SK-N-SH treated with all-trans-retinoic acid at 6 μM for 48 hours (cell line): ENCODE measurements at regions not wholly inside any gene's neighbourhood (a gene's known extent, or its start where the extent isn't known, plus 50 kb on each side); places are given as distances from the start of the nearest gene placed in this dataset.

ENCODE experiments used
- ATAC-seq: fragments of 200-7000 bp; cut with Tn5 transposase; 3 replicates; pipeline ENCODE4 v1.9.1; 2020; ENCODE audit warnings: mild to moderate bottlenecking, moderate library complexity
- ARNTL ChIP-seq: fragments of 450-650 bp; formaldehyde crosslinking; IDR thresholded peaks from 2 replicates; pipeline ENCODE4 v1.5.0; 2020; ENCODE audit warnings: low read depth, mild to moderate bottlenecking, moderate library complexity, borderline replicate concordance
- BACH2 ChIP-seq: fragments of 250-450 bp; sonication (Bioruptor Pico); IDR thresholded peaks from 2 replicates; pipeline ENCODE4 v1.9.0; 2021; ENCODE audit warnings: mild to moderate bottlenecking, borderline replicate concordance
- ESRRG ChIP-seq: fragments of 250-450 bp; sonication (Bioruptor Pico); IDR thresholded peaks from 2 replicates; pipeline ENCODE4 v1.6.1; 2021; ENCODE audit warnings: mild to moderate bottlenecking
- GLIS3 ChIP-seq: fragments of 250-450 bp; sonication (Bioruptor Pico); IDR thresholded peaks from 2 replicates; pipeline ENCODE4 v1.5.0; 2020; ENCODE audit warnings: mild to moderate bottlenecking, moderate library complexity
- ISL1 ChIP-seq: fragments of 250-450 bp; sonication (Bioruptor Pico); IDR thresholded peaks from 2 replicates; pipeline ENCODE4 v2.1.2; 2022; ENCODE audit warnings: mild to moderate bottlenecking, moderate library complexity
- OSR1 ChIP-seq: fragments of 250-450 bp; sonication (Bioruptor Pico); IDR thresholded peaks from 2 replicates; pipeline ENCODE4 v1.8.0; 2022; ENCODE audit warnings: moderate library complexity, mild to moderate bottlenecking, inconsistent platforms
- PPARA ChIP-seq: fragments of 250-450 bp; sonication (Bioruptor Pico); IDR thresholded peaks from 2 replicates; pipeline ENCODE4 v1.5.0; 2020; ENCODE audit warnings: mild to moderate bottlenecking, borderline replicate concordance
- RARB ChIP-seq: fragments of 250-450 bp; sonication (Bioruptor Pico); IDR thresholded peaks from 2 replicates; pipeline ENCODE4 v1.8.0; 2021; ENCODE audit warnings: mild to moderate bottlenecking, moderate library complexity
- SNAI2 ChIP-seq: fragments of 250-450 bp; sonication (Bioruptor Pico); IDR thresholded peaks from 2 replicates; pipeline ENCODE4 v1.5.0; 2020; ENCODE audit warnings: mild to moderate bottlenecking, moderate library complexity
- TCF4 ChIP-seq: fragments of 250-450 bp; sonication (Bioruptor Pico); IDR thresholded peaks from 2 replicates; pipeline ENCODE4 v1.8.0; 2021; ENCODE audit warnings: mild to moderate bottlenecking, moderate library complexity, borderline replicate concordance
- TOX ChIP-seq: fragments of 250-450 bp; sonication (Bioruptor Pico); IDR thresholded peaks from 2 replicates; pipeline ENCODE4 v1.8.0; 2021; ENCODE audit warnings: mild to moderate bottlenecking, moderate library complexity, borderline replicate concordance
- ZC3H10 ChIP-seq: fragments of 250-450 bp; sonication (Bioruptor Pico); IDR thresholded peaks from 2 replicates; pipeline ENCODE4 v1.5.1; 2021; ENCODE audit warnings: mild to moderate bottlenecking, moderate library complexity
- ZFP3 ChIP-seq: fragments of 250-450 bp; sonication (Bioruptor Pico); IDR thresholded peaks from 2 replicates; pipeline ENCODE4 v1.5.0; 2020; ENCODE audit warnings: mild to moderate bottlenecking, moderate library complexity
- ZFP30 ChIP-seq: fragments of 450-650 bp; formaldehyde crosslinking; IDR thresholded peaks from 2 replicates; pipeline ENCODE4 v1.5.0; 2022; ENCODE audit warnings: mild to moderate bottlenecking, moderate library complexity
- ZNF565 ChIP-seq: fragments of 450-650 bp; formaldehyde crosslinking; conservative IDR thresholded peaks from 2 replicates; pipeline ENCODE4 v1.5.0; 2020; ENCODE audit warnings: low read depth, mild to moderate bottlenecking, moderate library complexity
- ZNF70 ChIP-seq: fragments of 450-650 bp; formaldehyde crosslinking; IDR thresholded peaks from 2 replicates; pipeline ENCODE4 v1.5.0; 2020; ENCODE audit warnings: mild to moderate bottlenecking, moderate library complexity
- ZNF8 ChIP-seq: fragments of 450-650 bp; formaldehyde crosslinking; IDR thresholded peaks from 2 replicates; pipeline ENCODE4 v1.5.0; 2020; ENCODE audit warnings: mild to moderate bottlenecking, moderate library complexity
- TF ChIP-seq, protein P1 (sequence below): fragments of 250-450 bp; sonication (Bioruptor Pico); IDR thresholded peaks from 2 replicates; pipeline ENCODE4 v1.8.0; 2021; ENCODE audit warnings: low read depth, mild to moderate bottlenecking, moderate library complexity, borderline replicate concordance
- TF ChIP-seq, protein P2 (sequence below): fragments of 250-450 bp; sonication (Bioruptor Pico); IDR thresholded peaks from 2 replicates; pipeline ENCODE4 v1.5.1; 2021; ENCODE audit warnings: mild to moderate bottlenecking, moderate library complexity
- TF ChIP-seq, protein P3 (sequence below): fragments of 250-450 bp; sonication (Bioruptor Pico); IDR thresholded peaks from 2 replicates; pipeline ENCODE4 v1.5.0; 2020; ENCODE audit warnings: mild to moderate bottlenecking, moderate library complexity
- TF ChIP-seq, protein P4 (sequence below): fragments of 250-450 bp; sonication (Bioruptor Pico); IDR thresholded peaks from 2 replicates; pipeline ENCODE4 v1.5.1; 2020; ENCODE audit warnings: low read depth, mild to moderate bottlenecking, moderate library complexity
- TF ChIP-seq, protein P5 (sequence below): fragments of 250-450 bp; sonication (Bioruptor Pico); IDR thresholded peaks from 2 replicates; pipeline ENCODE4 v1.8.0; 2020; ENCODE audit warnings: mild to moderate bottlenecking, moderate library complexity, borderline replicate concordance

DNA sequence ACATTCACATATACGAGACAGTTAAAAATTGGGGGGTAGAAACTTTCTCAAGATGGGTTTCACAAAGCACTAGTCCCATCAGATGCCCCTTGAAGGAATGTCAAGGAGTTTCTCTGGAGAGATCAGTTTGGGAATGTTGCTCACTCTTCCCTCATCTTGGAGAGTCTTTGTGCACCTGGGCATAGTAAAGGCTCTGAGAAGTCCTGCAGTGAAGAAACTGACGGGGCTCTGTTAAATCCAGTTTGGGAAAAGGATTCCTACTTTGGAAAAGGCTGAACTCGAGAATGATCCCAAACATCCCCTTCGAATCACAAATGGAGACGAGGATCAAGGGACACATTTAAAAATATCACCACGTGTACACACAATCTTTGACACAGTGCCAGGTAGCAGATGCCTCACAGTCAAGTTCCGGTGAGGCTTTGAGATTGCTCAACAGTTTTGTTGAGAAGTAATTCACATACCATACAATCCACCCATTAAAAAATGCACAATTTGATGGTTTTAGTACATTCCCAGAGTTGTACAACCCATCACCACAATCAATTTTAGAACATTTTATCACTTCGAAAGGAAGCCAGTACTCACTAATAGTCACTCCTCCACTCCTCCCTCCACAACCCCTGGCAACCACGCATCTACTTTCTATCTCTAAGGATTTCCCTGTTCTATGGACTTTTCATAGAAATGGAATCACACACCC, 203.4 kb upstream of the FOXF1 start:
- TF ChIP-seq OSR1 (no peak), ZNF70 (CRISPR knock-in tag) (no peak), TOX (CRISPR knock-in tag) (no peak), ZNF8 (CRISPR knock-in tag) (no peak), PPARA (CRISPR knock-in tag) (no peak), ARNTL (CRISPR knock-in tag) (no peak)
- TF ChIP-seq, protein P1, sequence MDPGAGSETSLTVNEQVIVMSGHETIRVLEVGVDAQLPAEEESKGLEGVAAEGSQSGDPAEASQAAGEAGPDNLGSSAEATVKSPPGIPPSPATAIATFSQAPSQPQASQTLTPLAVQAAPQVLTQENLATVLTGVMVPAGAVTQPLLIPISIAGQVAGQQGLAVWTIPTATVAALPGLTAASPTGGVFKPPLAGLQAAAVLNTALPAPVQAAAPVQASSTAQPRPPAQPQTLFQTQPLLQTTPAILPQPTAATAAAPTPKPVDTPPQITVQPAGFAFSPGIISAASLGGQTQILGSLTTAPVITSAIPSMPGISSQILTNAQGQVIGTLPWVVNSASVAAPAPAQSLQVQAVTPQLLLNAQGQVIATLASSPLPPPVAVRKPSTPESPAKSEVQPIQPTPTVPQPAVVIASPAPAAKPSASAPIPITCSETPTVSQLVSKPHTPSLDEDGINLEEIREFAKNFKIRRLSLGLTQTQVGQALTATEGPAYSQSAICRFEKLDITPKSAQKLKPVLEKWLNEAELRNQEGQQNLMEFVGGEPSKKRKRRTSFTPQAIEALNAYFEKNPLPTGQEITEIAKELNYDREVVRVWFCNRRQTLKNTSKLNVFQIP (CRISPR knock-in tag), result no peak
- TF ChIP-seq, protein P2, sequence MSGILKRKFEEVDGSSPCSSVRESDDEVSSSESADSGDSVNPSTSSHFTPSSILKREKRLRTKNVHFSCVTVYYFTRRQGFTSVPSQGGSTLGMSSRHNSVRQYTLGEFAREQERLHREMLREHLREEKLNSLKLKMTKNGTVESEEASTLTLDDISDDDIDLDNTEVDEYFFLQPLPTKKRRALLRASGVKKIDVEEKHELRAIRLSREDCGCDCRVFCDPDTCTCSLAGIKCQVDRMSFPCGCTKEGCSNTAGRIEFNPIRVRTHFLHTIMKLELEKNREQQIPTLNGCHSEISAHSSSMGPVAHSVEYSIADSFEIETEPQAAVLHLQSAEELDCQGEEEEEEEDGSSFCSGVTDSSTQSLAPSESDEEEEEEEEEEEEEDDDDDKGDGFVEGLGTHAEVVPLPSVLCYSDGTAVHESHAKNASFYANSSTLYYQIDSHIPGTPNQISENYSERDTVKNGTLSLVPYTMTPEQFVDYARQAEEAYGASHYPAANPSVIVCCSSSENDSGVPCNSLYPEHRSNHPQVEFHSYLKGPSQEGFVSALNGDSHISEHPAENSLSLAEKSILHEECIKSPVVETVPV (CRISPR knock-in tag), result no peak
- TF ChIP-seq, protein P3, sequence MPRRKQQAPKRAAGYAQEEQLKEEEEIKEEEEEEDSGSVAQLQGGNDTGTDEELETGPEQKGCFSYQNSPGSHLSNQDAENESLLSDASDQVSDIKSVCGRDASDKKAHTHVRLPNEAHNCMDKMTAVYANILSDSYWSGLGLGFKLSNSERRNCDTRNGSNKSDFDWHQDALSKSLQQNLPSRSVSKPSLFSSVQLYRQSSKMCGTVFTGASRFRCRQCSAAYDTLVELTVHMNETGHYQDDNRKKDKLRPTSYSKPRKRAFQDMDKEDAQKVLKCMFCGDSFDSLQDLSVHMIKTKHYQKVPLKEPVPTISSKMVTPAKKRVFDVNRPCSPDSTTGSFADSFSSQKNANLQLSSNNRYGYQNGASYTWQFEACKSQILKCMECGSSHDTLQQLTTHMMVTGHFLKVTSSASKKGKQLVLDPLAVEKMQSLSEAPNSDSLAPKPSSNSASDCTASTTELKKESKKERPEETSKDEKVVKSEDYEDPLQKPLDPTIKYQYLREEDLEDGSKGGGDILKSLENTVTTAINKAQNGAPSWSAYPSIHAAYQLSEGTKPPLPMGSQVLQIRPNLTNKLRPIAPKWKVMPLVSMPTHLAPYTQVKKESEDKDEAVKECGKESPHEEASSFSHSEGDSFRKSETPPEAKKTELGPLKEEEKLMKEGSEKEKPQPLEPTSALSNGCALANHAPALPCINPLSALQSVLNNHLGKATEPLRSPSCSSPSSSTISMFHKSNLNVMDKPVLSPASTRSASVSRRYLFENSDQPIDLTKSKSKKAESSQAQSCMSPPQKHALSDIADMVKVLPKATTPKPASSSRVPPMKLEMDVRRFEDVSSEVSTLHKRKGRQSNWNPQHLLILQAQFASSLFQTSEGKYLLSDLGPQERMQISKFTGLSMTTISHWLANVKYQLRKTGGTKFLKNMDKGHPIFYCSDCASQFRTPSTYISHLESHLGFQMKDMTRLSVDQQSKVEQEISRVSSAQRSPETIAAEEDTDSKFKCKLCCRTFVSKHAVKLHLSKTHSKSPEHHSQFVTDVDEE, result no peak
- TF ChIP-seq, protein P4, sequence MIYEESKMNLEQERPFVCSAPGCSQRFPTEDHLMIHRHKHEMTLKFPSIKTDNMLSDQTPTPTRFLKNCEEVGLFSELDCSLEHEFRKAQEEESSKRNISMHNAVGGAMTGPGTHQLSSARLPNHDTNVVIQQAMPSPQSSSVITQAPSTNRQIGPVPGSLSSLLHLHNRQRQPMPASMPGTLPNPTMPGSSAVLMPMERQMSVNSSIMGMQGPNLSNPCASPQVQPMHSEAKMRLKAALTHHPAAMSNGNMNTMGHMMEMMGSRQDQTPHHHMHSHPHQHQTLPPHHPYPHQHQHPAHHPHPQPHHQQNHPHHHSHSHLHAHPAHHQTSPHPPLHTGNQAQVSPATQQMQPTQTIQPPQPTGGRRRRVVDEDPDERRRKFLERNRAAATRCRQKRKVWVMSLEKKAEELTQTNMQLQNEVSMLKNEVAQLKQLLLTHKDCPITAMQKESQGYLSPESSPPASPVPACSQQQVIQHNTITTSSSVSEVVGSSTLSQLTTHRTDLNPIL (CRISPR knock-in tag), result no peak

DNA sequence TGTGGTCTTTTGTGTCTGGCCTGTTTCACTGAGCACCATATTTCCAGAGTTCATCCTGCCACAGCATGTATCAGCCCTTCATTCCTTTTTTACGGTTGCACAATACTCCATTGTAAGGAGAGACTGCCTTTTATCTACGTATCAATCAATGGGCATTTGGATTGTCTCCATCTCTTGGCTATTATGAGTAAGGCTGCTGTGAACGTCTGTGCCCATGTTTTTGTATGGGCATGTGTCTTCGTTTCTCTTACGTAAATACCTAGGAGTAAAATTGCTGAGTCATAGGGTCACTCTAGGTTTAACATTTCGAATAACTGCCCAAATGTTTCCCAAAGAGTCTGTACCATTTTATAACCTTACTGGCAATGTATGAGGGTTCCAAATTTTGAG, 202.8 kb upstream of the FOXF1 start:
- no peak for ATAC-seq
- TF ChIP-seq ZNF8 (CRISPR knock-in tag) (no peak), TCF4 (no peak), SNAI2 (CRISPR knock-in tag) (no peak), ZFP30 (CRISPR knock-in tag) (no peak), RARB (CRISPR knock-in tag) (no peak), ZNF565 (CRISPR knock-in tag) (no peak), GLIS3 (CRISPR knock-in tag) (no peak), OSR1 (no peak), ZFP3 (CRISPR knock-in tag) (no peak), TOX (CRISPR knock-in tag) (no peak), ISL1 (CRISPR knock-in tag) (no peak), ESRRG (CRISPR knock-in tag) (no peak), ZC3H10 (no peak), BACH2 (CRISPR knock-in tag) (no peak)
- TF ChIP-seq, protein P1 (CRISPR knock-in tag), result no peak
- TF ChIP-seq, protein P4 (CRISPR knock-in tag), result no peak
- TF ChIP-seq, protein P5, sequence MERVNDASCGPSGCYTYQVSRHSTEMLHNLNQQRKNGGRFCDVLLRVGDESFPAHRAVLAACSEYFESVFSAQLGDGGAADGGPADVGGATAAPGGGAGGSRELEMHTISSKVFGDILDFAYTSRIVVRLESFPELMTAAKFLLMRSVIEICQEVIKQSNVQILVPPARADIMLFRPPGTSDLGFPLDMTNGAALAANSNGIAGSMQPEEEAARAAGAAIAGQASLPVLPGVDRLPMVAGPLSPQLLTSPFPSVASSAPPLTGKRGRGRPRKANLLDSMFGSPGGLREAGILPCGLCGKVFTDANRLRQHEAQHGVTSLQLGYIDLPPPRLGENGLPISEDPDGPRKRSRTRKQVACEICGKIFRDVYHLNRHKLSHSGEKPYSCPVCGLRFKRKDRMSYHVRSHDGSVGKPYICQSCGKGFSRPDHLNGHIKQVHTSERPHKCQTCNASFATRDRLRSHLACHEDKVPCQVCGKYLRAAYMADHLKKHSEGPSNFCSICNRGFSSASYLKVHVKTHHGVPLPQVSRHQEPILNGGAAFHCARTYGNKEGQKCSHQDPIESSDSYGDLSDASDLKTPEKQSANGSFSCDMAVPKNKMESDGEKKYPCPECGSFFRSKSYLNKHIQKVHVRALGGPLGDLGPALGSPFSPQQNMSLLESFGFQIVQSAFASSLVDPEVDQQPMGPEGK, result no peak
- TF ChIP-seq, protein P3, result no peak

More for the DNA sequence above, 203.4 kb upstream of the FOXF1 start:
- ATAC-seq, result no peak
